GM21717 (cell line): ENCODE measurements at regions not wholly inside any gene's neighbourhood (a gene's known extent, or its start where the extent isn't known, plus 50 kb on each side); places are given as distances from the start of the nearest gene placed in this dataset.

Experiments
- ATAC-seq: cut with Tn5 transposase; IDR thresholded peaks from one replicate; pipeline ENCODE4 v1.9.1; 2021; ENCODE audit warnings: mild to moderate bottlenecking, moderate library complexity; ENCODE audit not compliant: unreplicated experiment

DNA sequence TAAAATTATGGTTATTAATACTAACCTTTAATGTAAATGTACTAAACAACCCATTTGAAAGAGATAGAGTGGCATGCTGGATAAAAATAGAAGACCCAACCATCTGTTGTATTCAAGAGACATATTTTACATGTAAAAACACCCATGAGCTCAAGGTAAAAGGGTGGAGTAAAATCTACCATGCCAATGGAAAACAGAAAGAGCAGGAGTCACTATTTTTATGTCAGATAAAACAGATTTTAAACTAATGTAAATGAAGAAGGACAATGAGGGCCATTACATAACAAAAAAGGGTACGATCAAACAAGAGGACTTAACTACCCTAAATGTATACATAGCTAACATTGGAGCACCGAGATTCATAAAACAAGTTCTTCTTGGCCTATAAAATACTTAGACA, 66.3 kb downstream of the ITM2A start:
- ATAC-seq = no peak

DNA sequence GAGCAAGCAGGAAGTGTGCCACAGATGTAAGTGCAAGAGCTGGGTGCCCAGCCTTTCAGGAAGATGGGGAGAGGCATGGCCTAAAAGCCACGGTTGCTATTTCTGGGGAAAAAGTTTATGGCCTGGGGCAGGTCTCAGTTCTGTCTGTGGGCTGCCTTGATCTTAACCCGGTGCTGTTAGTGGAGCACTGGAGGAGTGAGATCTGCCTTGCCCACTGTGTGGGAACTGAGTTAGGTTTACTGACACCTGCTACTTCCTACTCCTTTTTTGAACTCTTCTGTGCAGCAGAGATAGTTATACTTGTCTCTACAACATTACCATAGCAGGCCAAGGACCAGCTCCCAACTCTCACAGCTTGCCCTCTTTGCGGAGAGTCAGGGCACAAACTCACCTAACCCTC, 76.5 kb downstream of the ITM2A start:
- no peak for ATAC-seq

DNA sequence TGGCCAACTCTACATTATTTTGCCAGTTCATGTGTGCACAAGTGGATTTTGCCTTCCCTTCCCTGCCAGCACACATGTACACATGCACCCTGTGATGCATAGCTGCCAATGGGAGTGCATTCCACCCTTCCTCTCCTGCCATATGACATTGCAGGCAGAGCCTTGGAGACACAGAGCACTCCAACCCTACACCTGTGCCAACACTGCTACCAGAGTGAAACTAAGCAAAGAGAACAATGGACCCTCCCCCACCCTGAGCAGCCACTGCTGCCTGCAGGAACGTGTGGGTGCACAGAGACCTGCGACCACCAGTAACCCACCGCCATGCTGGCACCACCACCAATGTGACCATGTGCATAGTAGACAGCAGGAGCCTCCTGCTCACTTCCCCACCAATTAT, 78.4 kb downstream of the ITM2A start:
- no peak for ATAC-seq

DNA sequence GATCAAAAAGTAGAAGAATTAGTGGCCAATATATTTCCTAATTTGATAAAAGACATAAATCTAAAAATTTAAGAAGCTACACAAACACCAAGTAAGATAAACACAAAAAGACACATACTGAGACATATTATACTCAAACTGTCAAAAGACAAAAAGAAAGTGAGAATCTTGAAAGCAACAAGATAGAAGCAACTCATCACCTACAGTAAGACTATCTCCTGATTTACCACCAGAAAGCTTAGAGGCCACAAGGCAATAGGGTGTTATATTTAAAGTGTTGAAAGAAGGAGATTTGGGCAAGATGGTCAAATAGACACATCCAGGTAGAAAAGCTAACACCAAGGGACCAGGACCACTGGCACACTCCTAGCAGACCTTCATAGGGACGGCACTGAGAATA, 79.4 kb downstream of the ITM2A start:
- ATAC-seq = no peak

DNA sequence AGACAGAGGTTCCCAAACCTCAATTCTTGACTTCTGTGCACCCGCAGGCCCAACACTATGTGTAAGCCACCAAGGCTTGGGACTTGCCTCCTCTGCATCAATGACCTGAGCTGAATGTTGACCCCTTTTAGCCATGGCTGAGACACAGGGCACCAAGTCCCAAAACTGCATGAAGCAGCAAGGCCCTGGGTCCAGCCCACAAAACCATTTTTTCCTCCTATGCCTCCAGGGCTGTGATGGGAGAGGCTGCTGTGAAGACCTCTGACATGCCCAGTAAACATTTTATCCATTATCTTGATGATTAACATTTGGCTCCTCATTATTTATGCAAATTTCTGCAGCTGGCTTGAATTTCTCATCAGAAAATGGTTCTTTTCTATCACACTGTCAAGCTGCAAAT, 85.4 kb downstream of the ITM2A start:
- no peak for ATAC-seq

DNA sequence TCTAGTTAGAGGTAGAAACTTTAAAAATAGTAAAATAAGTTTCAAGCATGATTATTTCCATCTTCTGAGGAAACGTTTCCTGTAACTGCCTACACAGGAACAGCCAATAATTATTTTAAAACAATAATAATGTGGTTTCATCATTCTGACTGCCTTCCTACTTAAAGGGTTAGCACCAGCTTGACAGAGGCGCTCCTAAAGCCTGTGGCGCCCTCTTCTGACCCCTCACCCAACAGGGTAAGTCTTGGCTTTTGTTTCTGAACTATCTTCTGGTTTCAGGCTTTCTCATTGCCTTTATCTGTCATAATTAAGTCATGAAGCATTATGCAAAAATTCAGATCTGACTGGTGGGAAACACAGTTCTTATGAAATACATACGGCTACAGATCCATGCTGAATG, 96.7 kb downstream of the ITM2A start:
- ATAC-seq = peak; percentile 96

DNA sequence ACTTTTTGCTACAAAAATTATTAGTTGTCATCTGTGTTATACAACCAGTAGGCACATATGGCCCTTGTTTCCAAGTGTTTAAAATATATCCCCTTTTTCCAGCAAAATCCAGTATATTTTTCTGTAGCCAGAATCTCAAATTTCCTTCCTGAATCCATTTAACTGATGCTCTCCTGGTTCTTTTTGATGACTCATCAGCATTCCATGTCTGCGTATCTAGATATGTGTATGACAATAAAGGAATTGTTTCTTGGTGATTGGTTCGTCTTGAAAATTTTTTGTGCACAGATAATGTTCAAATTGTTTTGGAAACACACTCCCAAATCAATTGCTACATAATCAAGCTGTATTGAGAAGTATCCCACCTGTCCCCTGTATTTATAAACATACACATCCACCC, 98.3 kb downstream of the ITM2A start:
- no peak for ATAC-seq

DNA sequence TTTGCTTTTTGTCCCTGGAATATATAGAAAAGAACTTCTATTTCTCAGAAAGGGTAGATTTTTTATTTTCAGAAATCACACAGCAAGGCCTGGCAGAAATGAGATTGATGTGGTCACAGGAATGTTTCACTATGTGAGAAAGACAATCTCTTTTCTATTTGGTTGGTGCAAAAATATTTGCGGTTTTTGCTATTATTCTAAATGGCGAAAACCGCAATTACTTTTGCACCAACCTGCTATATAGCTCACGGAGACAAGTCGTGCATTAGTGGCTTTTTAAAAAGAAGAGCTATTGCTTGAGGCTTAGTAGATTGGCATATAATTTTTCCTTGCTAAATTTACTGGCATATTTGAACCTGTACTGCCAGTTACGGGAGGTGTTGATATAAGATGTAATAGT, 100.4 kb downstream of the ITM2A start:
- no peak for ATAC-seq

DNA sequence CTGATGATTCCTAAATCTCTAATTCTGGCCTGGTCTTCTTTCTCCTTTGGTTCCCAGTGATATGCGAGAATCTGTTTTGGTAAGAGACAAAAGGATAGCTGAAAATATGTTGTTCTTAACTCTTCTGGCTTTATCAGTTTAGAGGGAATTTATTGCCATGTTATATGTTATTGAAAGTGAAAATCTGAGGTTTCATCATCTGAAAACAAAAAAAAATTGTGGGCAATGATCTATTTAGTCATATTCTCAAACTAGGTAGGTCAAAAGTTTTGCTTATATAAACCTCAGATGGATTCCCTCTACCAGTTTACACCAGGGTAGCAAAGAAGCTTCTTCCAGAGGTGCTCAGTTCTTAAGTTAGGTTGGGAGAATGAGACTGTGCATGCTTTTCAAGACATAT, 103.6 kb downstream of the ITM2A start:
- ATAC-seq = no peak

DNA sequence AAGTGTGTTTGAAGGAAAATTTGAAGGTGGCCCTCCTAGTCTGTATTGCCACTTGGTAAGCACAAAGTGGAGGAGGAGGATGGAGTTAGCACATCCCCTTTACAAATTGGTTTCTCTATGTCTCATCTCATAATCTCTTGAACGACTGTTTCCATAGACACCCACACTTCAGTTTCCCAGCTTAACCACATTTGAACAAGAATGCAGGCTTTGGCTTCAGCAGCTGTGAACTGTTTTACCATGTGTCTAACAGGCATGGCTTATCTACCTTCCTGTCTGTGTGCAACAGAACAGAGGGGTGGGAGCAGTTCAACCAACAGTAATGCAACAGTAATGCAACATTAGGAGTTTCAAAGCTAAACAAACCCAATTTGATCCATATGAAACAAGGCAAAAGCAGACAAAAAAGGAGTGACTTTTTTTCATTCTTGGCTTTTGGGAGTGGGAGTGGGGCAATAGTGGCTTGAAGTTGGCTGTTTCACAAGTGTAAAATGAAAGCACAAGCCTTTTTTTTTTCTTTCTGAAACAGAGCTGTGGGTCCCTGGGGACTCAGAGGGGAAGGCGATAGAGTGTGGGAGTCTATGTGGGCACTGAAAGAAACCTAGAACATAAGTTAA, 108.0 kb downstream of the ITM2A start:
- peak; percentile 93 for ATAC-seq

DNA sequence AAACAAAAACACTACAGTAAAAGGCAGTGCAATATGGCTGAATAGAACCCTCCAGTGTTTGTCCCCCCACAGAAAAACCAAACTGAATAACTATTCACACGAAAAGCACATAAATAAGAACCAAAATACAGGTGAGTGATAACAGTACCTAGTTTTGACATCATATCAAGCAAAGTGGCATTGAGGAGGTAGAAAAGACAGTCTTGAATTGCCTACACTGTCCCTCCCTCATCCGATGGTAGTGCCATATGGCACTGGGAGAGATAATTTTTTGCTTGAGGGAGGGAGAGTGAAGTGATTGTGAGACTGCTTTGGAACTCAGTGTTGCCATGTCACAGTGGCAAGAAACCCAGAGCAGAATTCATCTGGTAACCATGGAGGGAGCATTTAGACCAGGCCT, 99.2 kb downstream of the GPR174 start:
- ATAC-seq = no peak

DNA sequence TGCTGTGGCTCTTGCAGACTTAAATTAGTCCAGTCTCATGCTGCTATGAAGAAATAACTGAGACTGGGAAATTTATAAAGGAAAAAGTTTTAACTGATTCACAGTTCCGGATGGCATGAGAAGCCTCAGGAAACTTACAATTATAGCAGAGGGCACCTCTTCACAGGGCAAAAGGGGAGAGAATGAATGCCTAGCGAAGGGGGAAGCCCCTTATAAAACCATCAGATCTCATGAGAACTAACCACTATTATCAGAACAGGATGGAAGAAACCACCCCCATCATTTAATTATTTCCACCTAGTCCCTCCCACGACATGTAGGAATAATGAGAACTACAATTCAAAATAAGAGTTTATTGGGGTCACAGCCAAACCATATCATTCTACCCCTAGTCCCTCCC, 91.4 kb downstream of the GPR174 start:
- no peak for ATAC-seq

DNA sequence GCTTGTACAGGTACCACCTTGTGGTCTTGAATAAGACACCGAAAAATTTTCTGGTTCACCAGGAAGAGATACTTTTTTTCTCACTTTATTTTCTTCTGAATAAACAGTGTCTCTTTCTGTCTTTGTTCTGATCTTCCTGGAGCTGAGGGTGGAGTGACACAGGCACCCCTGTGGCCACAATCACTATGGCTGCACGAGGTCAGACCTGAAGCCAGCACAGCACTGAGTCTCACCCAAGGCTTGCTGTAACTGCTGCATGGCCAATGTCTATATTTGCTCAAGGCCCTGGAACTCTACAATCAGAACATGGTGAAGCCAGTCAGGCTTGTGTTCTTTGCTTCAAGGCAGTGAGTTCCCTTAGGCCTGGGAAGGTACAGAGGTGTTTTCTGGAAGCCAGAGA, 87.2 kb downstream of the GPR174 start:
- no peak for ATAC-seq
